Effector CD8-positive, alpha-beta T cell (primary cell): ENCODE measurements at regions not wholly inside any gene's neighbourhood (a gene's known extent, or its start where the extent isn't known, plus 50 kb on each side); places are given as distances from the start of the nearest gene placed in this dataset.

ENCODE experiments used
- DNase-seq: peaks from one replicate; lab custom pipeline; 2025; lab: John Stamatoyannopoulos, UW

DNA sequence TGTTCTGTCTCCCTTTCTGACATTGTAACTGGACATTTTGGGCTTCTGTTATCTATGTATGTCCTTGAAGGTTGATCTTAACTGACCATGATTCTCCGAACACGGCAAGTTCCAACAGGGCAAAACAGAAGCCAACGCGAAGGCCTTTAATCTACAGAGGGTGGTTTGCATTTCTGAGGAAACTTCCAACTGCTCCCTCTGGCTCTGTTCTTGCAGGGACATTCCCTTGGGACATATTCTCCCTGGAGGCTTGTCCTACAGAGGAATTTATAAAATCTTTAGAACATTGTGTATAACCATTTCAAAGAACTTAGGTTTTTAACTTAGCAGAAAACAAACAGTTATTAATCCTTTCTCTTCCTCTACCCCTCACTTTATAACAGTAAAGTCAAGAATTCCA lies 189.0 kb upstream of the CDYL start:
- no peak for DNase-seq

DNA sequence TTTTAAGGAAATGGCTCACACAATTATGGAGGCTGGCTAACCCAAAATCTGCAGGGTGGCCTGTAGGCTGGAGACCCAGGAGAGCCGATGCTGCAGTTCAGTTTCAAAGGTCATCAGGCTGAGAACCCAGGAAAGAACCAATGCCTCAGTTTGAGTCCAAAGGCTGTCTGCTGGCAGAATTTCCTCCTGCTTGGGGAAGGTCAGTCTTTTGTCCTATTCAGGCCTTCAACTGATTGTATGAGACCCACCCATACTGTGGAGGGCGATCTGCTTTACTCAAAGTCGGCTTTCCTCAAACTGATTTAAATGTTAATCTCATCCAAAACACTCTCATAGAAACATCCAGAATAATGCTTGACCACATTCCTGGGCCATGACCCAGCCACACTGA lies 189.7 kb upstream of the CDYL start:
- no peak for DNase-seq

DNA sequence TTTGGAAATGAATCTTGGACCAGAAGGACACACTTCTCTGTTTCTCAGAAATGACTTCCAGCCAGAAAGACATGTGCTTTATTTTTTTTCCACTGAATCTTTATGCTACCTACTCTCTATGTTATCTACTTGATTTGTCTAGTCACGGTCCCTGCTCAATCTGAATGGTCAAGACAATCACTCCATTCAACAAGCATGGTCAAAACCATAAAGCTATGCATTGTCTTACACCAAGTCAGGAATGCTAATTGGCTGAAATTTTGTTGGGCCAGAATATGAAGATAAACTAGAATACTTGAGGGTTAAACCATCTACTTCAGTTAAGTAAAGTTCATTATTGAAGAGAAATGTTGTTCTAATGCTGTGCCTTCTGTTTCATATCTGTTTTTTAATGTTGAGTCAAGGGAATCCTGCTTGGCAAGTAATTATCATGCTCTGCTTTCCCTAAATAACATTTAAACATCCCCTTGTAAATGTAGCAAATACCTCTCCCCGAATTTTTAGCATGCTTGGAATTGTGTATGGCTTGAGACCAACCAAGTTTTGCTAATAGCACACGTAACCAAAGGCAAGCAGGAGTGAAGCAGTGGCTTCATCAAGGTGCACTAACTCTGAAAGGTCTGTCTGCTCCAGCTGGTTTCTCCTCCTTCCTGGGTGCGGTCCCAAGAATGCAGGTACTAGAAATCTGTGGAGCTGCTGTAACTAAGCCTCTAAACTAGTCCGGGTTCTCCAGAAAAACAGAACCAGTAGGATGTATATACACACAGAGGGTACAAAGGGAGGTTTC lies 190.3 kb upstream of the CDYL start:
- DNase-seq: no peak

DNA sequence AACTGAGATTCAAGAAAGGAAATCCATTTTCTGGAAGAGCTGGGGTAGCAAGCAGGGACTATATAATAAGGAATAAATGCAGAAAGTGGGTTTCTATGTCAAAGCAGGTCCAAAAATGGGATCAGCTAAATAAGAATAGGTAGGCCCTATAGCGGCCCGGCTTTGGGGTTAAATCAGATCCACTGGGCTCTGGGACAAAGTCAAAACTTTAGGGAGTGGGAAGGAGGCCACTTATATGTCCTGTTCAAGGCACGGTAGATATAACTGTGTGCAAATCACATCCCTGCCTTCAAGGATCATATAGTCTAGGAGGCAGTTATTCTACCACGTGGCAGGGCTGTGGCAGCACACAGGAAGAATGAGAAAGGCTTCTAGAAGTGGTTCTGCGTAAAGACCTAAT lies 191.4 kb upstream of the CDYL start:
- no peak for DNase-seq

DNA sequence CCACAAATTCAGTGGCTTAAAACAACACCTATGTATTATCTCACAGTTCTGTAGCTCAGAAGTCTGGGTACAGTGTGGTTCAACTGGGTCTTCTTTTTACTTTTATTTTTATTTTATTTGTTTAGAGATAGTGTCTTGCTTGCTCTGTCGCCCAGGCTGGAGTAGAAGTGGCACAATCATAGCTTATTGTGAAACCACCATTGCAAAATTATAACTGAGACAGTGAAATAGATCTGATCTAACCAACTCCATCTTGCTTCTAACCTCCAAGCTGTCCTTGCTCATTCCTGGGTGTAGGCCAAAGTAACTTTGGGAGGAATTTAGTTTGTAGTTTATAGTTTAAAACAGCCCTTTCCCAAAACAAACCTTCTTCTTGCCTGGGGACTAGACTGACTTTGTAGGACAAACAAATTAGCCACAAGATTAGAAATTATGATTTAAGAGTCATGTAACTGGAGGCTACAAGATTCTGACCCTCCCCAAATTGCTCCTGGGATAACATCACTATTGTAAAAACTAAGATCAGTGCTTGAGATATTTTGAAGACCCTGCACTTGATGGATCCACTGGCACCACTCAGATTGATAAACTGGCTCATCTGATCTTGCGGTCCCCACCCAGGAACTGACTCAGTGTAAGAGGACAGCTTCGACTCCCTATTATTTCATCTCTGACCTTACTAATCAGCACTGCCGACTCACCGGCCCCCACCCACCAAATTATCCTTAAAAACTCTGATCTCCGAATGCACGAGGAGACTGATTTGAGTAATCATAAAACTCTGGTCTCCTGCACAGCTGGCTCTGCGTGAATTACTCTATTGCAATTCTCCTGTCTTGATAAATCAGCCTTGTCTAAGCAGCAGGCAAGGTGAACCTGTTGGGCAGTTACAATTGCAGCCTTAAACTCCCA lies 193.4 kb upstream of the CDYL start:
- no peak for DNase-seq

DNA sequence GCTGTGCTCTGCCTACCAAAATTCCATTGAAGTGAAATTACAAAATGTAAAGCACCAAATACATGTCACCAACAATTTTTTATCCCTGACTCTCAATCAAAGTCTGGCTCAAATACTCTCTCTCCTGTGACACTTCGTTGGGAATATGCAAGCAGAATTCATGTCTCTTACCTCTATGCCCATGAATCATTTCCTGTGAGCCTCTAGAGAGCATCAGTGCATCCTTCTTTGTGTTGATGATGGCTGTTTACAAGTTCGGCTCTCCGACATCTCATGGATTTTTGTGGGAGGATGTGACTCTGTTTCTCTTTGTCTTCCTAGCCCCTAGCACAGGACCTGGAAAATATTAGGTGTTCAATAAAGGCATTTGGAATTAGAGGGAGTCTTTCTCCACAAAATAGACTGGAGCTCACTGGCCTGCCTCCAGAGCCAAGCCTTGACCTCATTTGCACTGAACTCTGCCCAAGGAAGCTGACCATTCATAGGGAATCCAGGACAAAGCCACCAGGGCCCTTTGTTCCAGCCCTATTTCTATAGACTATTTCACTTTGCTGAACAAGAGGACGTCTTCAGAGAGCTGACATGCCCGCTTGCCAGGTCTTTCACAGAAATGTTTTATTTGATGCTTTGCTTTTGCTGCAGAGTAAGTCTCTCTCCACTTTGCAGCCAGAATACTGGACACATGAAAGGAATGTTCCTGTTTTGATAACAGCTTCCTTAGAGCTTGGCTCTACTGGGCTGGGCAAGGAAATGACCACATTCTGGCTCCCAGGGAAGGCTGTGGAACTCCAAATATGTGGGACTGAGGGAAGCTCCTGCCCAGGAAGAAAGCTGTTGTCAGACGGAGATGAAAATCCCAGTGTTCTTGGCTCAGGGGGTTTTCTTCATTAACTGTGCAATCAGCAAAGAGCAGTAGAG lies 194.5 kb upstream of the CDYL start:
- no peak for DNase-seq

DNA sequence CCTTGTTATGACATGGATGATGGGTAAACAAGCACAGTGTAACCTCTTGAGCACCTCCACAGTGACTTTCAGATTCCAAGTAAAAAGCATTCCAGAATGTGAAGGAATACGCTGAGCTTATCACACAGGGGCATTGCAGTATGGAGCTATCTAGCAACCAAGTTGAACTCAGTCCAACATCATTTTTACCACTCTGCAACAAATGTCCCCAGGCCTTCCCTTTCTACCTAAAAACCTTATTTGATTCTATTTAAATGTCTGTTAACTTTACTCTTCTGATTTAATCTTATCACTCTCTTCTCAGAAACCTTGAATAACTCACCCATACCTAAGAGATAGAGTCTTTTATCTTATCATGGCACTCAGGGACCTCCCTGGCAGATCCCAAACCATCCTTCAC lies 195.8 kb upstream of the CDYL start:
- DNase-seq: no peak

DNA sequence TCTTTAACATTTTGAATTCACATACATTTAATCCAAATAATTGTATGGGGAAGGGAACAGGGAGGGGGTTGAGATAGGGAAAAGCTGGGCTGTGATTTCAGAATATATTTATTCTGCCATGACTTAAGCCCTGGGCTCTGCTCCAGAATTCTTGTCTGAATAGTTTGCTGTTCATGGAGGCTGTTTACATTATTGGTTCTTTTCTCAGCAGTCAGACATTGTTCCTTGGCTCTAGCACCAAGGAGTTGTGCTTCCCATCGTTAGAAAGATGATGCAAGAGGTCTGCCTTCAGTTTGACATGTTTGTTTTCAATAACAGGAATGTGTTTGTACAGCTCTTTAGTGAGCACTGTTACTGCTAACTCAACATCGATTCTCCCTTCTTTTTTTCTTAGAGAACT lies 198.8 kb upstream of the CDYL start:
- DNase-seq: no peak

DNA sequence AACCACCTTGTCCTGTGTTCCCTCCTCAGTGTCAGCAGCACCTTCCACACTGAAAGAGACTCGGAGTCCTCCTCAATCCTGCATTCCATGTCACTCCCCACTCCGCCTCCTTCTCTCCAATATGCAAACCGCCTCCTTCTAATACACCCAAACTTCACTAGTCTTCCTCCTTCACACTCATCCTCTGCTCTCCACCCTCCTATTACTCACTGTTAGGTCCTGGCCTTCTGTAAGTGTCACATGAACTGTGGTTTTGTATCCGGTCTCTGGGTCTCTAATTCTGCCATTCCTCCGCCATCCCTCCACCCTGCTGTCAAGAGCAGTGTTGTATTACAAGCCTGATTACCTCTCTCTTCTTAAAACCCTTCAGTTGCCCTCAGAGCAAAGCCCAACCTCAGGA lies 200.5 kb upstream of the CDYL start:
- no peak for DNase-seq

DNA sequence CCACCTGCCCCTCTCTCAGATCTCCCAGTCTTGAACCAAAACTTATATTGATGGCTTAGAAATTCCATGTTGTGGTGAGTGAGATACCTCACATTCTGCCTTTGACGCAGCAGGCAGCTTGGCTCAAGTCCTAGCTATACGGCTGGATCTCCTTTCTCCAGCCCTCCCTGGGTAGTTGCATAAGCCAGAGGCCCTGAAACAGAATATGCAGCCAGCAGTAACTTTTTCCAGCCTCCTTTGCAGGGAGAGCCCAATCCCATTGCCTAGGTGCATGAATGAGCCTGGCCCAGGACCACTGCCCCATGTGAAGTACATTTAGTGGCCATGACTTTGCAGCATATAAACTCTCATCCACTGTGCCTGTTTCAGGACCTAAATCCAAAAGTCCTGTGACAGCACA lies 202.2 kb upstream of the CDYL start:
- DNase-seq: no peak

DNA sequence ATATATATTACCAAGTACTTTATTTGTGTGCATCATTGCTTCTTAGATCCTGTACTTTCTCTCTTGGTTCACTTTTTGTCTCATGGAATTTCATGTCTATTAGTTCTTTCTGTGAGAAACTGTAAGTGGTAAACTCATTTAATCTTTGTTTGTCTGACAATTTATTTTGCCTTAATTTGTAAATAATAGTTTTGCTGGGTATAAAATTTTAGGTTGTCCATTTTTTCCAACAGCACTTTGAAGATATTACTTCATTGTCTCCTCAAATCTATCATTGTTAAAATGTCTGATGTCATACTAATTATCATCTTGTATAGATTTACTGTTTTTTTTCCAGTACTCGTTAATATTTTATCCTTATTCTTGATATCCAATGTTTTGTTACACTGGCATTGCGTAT lies 205.2 kb upstream of the CDYL start:
- no peak for DNase-seq

DNA sequence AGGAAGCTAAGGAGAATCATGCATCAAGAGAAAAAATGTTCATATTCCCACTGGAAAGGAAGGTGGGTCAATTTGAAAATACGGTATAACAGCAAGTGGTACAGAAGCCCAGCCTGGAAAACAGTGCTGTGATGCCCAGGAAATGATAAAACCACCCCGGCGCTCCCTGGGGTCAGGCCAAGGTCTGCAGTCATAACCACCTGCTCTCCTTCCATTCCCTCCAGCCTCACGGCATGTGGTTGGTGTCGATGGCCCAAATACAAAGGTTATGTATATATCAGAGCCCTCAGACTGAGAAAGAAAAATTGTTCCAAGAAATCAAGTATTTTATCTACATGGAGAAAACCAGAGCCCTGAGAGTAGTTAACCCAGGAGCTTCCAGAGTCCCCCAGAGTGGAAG lies 208.1 kb upstream of the CDYL start:
- DNase-seq: no peak

DNA sequence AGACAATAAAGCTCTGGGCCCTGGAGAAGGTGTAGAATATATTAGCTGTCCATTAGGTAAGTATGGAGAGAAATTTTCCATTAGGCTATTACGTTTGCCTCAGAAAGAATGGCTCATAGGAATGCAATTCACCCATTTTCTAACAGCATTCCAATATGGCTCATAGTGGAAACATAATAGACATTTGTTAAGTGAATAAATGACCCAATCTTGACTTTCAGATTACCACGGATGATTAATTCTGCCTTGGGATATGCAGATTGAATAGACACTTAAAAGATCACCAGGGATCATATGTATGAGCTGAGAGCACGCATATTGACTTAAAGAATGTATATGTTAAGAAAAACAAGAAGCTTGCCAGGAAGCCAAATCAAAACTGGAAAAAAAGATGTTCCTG lies 209.1 kb upstream of the CDYL start:
- DNase-seq: no peak

DNA sequence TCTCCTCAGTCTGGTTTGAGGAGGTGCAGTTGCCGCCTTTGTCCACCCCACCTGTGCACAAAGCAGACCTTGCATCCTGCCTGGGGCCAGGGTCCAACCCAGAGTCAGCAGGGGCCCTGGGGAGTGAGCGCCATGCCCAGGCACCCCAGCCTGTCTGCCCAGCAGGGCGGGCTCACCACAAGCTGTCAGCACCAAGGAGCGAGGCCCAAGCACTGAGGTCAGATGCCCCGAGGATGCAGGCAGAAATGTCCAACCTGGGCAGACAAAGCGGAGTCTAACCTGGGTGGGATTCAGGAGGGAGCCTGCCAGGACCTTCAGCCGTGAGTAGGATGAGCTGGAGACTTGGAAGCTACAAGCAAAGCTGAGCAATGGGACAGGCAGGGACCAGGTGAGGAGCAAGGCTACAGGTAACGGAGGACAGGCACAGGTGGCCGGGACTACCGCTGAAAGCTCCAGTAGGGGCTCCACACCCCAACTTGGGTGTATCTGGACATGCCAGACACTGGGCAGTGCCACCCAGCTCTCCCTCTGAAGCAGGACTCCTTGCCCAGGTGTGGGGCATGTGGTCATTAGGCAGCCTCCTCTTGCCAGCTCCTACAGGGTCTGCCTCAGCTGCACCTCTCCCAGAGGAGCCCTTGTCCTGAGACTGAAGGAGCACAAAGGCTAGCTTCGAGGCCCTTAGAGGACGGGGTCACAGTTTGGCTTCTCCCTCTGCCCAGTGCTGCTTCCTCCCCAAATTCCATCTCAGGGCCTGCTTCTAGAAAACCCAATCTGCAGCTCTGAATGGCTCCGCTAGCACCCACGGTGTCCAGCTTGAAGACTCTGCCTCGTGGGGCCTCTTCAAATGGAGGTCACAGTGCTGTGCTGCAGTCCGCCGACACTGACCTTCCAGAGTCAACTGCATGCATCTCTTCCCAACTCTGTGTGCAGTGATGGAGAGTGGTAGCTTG lies 210.6 kb upstream of the CDYL start:
- no peak for DNase-seq

DNA sequence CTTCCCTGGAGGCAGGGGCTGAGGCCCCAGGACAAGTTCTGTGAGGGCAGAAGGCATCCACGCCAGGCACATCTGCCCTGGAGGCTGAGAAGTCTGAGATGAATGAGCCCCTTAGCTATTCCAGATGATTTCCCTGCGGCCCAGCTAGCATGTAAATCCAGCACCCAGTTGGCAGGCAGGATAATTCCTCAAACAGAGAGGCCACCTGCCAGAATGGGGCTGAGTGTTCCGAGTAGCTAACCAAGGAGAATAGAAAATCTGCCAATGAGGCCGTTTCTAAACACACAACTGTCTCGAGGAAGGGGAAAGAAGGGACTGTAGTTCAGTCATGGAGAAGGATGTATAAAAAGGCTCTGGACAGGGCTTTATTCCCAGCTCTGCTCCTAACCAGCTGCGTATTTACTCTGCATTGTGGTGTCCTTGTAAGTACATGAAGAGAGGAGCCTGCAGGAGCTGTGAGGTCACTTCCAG lies 211.4 kb upstream of the CDYL start:
- no peak for DNase-seq

DNA sequence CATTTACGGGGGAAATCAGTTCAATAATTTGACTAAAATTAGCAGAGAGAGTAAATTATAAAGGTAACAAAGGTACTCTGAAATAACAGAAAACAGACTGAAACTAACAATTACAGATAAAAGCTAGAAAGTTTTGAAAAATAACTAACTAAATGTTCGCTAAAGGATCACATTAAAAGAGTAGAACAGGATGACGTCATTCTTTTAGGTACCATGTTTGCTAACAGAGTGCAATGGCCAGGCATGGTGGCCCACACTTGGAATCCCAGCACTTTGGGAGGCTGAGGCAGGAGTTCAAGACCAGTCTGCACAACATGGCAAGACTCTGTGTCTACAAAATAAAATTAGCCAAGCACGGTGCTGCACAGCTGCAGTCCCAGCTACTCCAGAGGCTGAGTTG lies 212.3 kb upstream of the CDYL start:
- DNase-seq: no peak

DNA sequence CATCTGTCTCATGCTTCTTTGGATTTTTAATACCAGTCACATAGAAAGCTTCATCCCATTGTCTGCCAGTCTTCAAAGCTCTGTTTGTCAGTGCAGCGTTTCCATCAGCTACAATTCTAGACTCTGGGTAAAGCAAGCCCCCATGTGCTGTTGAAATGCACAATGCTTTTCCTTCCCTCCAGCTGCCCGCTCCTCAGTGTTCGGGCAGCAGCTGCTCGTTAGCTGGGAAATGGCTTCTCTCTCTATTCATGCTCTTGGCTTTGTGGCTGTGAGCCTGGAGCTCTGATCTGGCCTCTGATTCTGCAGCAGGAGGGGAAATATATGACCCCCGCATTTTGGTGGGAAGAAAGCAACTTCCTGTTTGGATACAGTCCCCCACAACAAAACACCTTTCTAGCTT lies 213.0 kb upstream of the CDYL start:
- DNase-seq: no peak

DNA sequence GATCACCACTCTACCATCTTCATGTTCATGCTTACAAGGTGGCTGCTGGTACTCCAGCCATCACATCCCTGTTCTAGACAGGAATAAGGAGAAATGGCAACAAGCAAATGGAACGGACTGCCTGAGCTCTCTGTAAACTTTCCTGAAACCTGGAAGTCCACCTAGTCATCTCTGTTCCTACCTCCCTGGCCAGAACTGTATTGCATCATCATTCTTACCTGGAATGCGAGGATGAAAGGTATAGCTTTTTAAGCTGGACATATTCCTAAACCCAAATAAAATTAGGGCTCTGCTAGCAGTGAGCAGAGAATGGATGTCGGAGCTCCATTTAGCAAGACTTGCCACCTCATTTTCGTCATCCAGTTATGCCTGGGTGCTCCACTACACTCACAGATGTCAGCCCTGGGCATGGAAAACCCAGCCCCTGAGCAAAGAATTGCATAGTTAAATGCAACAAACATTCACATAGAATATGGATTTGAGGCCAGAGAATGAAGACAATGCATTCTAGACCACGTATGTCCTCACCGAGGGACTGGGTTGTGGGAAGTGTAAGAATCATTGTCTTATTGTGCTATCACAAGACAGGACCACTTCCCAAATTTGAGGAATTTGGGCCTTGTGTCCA lies 214.3 kb upstream of the CDYL start:
- DNase-seq: no peak

DNA sequence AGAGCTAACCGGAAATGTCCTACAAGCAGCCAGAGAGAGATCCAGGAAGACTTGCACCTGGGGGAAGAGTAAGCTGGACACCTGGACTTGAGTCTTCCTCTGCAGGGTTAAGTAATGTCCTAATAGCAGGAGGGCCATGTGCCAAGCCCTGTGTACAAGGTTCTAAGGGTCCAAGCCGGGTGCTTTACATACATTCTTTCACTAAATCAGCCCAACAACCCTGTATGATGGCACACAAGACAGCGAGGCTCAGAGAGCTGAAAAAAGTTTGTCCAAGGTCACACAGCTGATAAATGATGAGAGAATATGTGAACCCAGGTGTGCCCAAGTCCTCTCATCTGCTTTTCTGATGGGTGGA lies 215.1 kb upstream of the CDYL start:
- DNase-seq: no peak

DNA sequence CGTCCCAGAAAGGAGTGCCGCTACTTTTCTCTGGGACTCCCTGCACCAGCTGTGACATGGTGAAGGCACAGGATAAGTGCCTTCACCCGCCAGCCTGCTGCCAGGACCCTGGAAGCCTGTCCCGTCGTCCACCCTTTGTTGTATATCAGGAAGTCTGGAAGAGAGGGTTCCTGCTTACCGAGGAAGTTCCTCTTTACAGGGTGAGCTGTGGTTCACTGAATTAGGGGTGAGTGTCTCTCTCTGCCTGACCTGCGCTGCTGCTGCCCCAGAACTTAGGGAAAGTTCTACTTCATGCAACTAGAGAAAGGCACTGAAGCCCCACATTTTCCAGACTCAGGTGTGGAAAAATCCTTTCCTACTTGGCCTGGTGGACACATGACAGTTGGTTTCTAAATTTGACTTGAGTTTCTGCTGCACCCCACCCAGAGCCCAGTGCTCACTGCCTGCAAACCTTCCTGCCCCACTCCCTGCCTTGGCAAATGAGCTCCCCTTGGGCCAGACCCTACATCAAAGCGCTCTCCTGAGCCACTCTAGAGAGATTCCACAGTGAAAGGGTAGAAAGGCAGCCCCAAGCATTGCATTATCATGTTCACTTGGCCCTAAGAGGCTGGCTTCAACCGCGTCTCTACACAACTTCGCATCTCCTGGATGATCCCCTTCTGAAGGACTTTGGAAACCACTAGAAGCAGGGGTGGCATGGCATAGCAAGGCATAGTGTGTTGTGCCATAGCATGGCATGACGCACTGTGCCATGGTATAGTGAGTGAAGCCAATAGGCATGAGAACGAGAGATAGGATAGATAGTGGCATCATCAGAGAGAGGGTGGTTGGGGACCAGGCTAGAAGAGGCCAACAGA lies 215.8 kb upstream of the CDYL start:
- DNase-seq: no peak
